Left ventricle myocardium inferior (tissue), 1 donor: ENCODE measurements at regions not wholly inside any gene's neighbourhood (a gene's known extent, or its start where the extent isn't known, plus 50 kb on each side); places are given as distances from the start of the nearest gene placed in this dataset.

Experiments used
- DNase-seq: peaks from one replicate; pipeline ENCODE4 v3.0.0-alpha.2; 2020
- H3K27ac ChIP-seq: fragments of 200-600 bp; replicated peaks from 2 replicates; pipeline ENCODE4 v1.8.0; 2021
- H3K27me3 ChIP-seq: fragments of 200-600 bp; 2 replicates; pipeline ENCODE4 v1.8.0; 2021; ENCODE audit warnings: low read depth
- H3K36me3 ChIP-seq: fragments of 200-600 bp; 2 replicates; pipeline ENCODE4 v1.8.0; 2021
- H3K4me1 ChIP-seq: fragments of 200-600 bp; 2 replicates; pipeline ENCODE4 v1.8.0; 2021
- H3K4me3 ChIP-seq: fragments of 200-600 bp; 2 replicates; pipeline ENCODE4 v1.8.0; 2021; ENCODE audit warnings: mild to moderate bottlenecking, moderate library complexity
- H3K9me3 ChIP-seq: fragments of 200-600 bp; replicated peaks from 2 replicates; pipeline ENCODE4 v1.8.0; 2021
- CTCF ChIP-seq: fragments of 200-600 bp; IDR thresholded peaks from 2 replicates; pipeline ENCODE4 v1.8.0; 2021; ENCODE audit warnings: antibody characterized with exemption, mild to moderate bottlenecking, borderline replicate concordance
- intact Hi-C: fragments of 100-400 bp; cut with micrococcal nuclease; formaldehyde crosslinking; loops from one replicate; pipeline ENCODE4 v1.11.0; 2022
- donor health status: DM: no; HTN: yes; CAD: no; lungs with severe emphysema.

DNA sequence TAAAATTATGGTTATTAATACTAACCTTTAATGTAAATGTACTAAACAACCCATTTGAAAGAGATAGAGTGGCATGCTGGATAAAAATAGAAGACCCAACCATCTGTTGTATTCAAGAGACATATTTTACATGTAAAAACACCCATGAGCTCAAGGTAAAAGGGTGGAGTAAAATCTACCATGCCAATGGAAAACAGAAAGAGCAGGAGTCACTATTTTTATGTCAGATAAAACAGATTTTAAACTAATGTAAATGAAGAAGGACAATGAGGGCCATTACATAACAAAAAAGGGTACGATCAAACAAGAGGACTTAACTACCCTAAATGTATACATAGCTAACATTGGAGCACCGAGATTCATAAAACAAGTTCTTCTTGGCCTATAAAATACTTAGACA lies 66.3 kb downstream of the ITM2A start:
- Histone ChIP-seq H3K27ac (no peak overlapping the region), H3K4me3 (no peak overlapping the region), H3K4me1 (no peaks in the 10 kb centered on the region), H3K27me3 (no peaks in the 10 kb centered on the region), H3K9me3 (no peaks in the 10 kb centered on the region), H3K36me3 (no peaks in the 10 kb centered on the region)
- DNase-seq = no peak
- intact Hi-C loops = no loop called here
- no peak for TF ChIP-seq CTCF

DNA sequence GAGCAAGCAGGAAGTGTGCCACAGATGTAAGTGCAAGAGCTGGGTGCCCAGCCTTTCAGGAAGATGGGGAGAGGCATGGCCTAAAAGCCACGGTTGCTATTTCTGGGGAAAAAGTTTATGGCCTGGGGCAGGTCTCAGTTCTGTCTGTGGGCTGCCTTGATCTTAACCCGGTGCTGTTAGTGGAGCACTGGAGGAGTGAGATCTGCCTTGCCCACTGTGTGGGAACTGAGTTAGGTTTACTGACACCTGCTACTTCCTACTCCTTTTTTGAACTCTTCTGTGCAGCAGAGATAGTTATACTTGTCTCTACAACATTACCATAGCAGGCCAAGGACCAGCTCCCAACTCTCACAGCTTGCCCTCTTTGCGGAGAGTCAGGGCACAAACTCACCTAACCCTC lies 76.5 kb downstream of the ITM2A start:
- Histone ChIP-seq H3K27ac (no peak overlapping the region), H3K4me3 (no peak overlapping the region), H3K4me1 (no peaks in the 10 kb centered on the region), H3K36me3 (no peaks in the 10 kb centered on the region), H3K9me3 (no peaks in the 10 kb centered on the region), H3K27me3 (no peaks in the 10 kb centered on the region)
- intact Hi-C loops = no loop called here
- TF ChIP-seq CTCF = no peak
- no peak for DNase-seq

DNA sequence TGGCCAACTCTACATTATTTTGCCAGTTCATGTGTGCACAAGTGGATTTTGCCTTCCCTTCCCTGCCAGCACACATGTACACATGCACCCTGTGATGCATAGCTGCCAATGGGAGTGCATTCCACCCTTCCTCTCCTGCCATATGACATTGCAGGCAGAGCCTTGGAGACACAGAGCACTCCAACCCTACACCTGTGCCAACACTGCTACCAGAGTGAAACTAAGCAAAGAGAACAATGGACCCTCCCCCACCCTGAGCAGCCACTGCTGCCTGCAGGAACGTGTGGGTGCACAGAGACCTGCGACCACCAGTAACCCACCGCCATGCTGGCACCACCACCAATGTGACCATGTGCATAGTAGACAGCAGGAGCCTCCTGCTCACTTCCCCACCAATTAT lies 78.4 kb downstream of the ITM2A start:
- Histone ChIP-seq H3K27ac (no peak overlapping the region), H3K4me1 (no peaks in the 10 kb centered on the region), H3K36me3 (no peaks in the 10 kb centered on the region), H3K9me3 (no peaks in the 10 kb centered on the region), H3K4me3 (no peak overlapping the region), H3K27me3 (no peaks in the 10 kb centered on the region)
- no peak for DNase-seq
- TF ChIP-seq CTCF = no peak
- intact Hi-C loops = no loop called here

GRCh38 chrX:79287724-79288123 lies 79.4 kb downstream of the ITM2A start:
- DNase-seq = no peak
- Histone ChIP-seq H3K27ac (no peak overlapping the region), H3K4me1 (no peaks in the 10 kb centered on the region), H3K27me3 (no peaks in the 10 kb centered on the region), H3K36me3 (no peaks in the 10 kb centered on the region), H3K9me3 (no peaks in the 10 kb centered on the region), H3K4me3 (no peak overlapping the region)
- intact Hi-C loops = no loop called here
- TF ChIP-seq CTCF = no peak

DNA sequence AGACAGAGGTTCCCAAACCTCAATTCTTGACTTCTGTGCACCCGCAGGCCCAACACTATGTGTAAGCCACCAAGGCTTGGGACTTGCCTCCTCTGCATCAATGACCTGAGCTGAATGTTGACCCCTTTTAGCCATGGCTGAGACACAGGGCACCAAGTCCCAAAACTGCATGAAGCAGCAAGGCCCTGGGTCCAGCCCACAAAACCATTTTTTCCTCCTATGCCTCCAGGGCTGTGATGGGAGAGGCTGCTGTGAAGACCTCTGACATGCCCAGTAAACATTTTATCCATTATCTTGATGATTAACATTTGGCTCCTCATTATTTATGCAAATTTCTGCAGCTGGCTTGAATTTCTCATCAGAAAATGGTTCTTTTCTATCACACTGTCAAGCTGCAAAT lies 85.4 kb downstream of the ITM2A start:
- Histone ChIP-seq H3K27ac (no peak overlapping the region), H3K4me1 (no peaks in the 10 kb centered on the region), H3K27me3 (no peaks in the 10 kb centered on the region), H3K9me3 (no peaks in the 10 kb centered on the region), H3K36me3 (no peaks in the 10 kb centered on the region), H3K4me3 (no peak overlapping the region)
- no peak for DNase-seq
- intact Hi-C loops = no loop called here
- TF ChIP-seq CTCF = no peak

DNA sequence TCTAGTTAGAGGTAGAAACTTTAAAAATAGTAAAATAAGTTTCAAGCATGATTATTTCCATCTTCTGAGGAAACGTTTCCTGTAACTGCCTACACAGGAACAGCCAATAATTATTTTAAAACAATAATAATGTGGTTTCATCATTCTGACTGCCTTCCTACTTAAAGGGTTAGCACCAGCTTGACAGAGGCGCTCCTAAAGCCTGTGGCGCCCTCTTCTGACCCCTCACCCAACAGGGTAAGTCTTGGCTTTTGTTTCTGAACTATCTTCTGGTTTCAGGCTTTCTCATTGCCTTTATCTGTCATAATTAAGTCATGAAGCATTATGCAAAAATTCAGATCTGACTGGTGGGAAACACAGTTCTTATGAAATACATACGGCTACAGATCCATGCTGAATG lies 96.7 kb downstream of the ITM2A start:
- Histone ChIP-seq H3K4me1 (peaks cover 7% of the 10 kb centered on the region), H3K27me3 (no peaks in the 10 kb centered on the region), H3K36me3 (no peaks in the 10 kb centered on the region), H3K9me3 (no peaks in the 10 kb centered on the region), H3K4me3 (no peak overlapping the region), H3K27ac (peak overlapping the region; percentile 36)
- peak; percentile 53 for TF ChIP-seq CTCF
- peak; percentile 21 for DNase-seq
- intact Hi-C loops = no loop called here
